ENCODE measurements at regions not wholly inside any gene's neighbourhood (a gene's known extent, or its start where the extent isn't known, plus 50 kb on each side); places are given as distances from the start of the nearest gene placed in this dataset.
"Not testable (repeated sequence)": the region's sequence is repeated elsewhere in the genome, so short reads cannot be mapped to it uniquely, and the experiment has no call there.

GRCh38 chr1:191448279-191448678, 710.0 kb upstream of the RGS18 start:
- H3K4me1 Mint-ChIP-seq; H3K4me3 Mint-ChIP-seq; H3K27ac Mint-ChIP-seq; POLR2A ChIA-PET; ATAC-seq; H3K27me3 Mint-ChIP-seq (ENCODE audit: low read depth); H3K36me3 Mint-ChIP-seq; DNase-seq (ENCODE audit: low spot score); CTCF ChIA-PET: not testable (repeated sequence)
- peaks cover 22% of the 10 kb centered on the region for H3K9me3 Mint-ChIP-seq

DNA sequence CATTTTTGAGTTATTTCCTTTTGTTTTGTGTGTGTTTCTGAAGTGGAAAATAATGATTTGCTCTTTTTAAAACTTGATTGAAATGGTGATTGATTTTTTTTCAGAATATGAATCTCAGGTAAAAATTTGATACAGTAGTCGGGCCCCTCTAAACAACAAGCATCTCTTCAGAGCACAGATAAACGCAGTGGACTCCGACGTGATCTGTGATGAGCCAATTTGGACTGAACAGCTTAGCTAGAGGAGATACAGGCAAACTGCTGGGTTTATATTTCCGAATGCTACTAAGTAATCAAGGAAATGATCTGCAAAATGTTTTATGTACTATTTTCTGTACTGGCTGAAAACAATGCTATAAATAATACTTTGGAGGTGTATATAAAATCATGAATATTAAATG, 705.7 kb upstream of the RGS18 start:
- H3K9me3 Mint-ChIP-seq, result peaks cover 14% of the 10 kb centered on the region
- CTCF ChIA-PET, result no interaction called here
- H3K27ac Mint-ChIP-seq, result no peak overlapping the region
- DNase-seq (ENCODE audit: low spot score) (no peak), ATAC-seq (no peak)
- H3K4me3 Mint-ChIP-seq, result no peak overlapping the region
- H3K4me1 Mint-ChIP-seq, result no peaks in the 10 kb centered on the region
- H3K36me3 Mint-ChIP-seq, result peaks cover 7% of the 10 kb centered on the region
- H3K27me3 Mint-ChIP-seq (ENCODE audit: low read depth), result no peaks in the 10 kb centered on the region
- POLR2A ChIA-PET, result no interaction called here
- no peak for TF ChIP-seq NR3C1 (CRISPR knock-in tag; conservative IDR thresholded peaks at IDR 0.05; ENCODE audit: low read depth)
- TF ChIP-seq MLX (CRISPR knock-in tag; IDR thresholded peaks at IDR 0.05), result no peak
- TF ChIP-seq GRHL2 (CRISPR knock-in tag; IDR thresholded peaks at IDR 0.05; ENCODE audit: insufficient replicate concordance, severe bottlenecking), result no peak
- TF ChIP-seq PREB (CRISPR knock-in tag; IDR thresholded peaks at IDR 0.05; ENCODE audit: borderline replicate concordance), result no peak
- no peak for TF ChIP-seq ZNF317 (CRISPR knock-in tag; IDR thresholded peaks at IDR 0.05; ENCODE audit: borderline replicate concordance, low read depth)
- no peak for TF ChIP-seq ZMAT4 (CRISPR knock-in tag; IDR thresholded peaks at IDR 0.05)
- TF ChIP-seq ZNF138 (CRISPR knock-in tag; conservative IDR thresholded peaks at IDR 0.05), result no peak
- TF ChIP-seq ZBTB43 (CRISPR knock-in tag; IDR thresholded peaks at IDR 0.05), result no peak
- TF ChIP-seq NR1H2 (CRISPR knock-in tag; IDR thresholded peaks at IDR 0.05), result no peak
- no peak for TF ChIP-seq ZNF396 (CRISPR knock-in tag; IDR thresholded peaks at IDR 0.05; ENCODE audit: borderline replicate concordance)
- TF ChIP-seq GTF2I (CRISPR knock-in tag; conservative IDR thresholded peaks at IDR 0.05), result no peak
- no peak for TF ChIP-seq RELA (CRISPR knock-in tag; IDR thresholded peaks at IDR 0.05; ENCODE audit: borderline replicate concordance)
- TF ChIP-seq HMGA2 (CRISPR knock-in tag; IDR thresholded peaks at IDR 0.05), result no peak
- no peak for TF ChIP-seq FOXK1 (CRISPR knock-in tag; IDR thresholded peaks at IDR 0.05)
- no peak for TF ChIP-seq FOXP1 (CRISPR knock-in tag; IDR thresholded peaks at IDR 0.05; ENCODE audit: borderline replicate concordance)
- no peak for TF ChIP-seq ARID4B (CRISPR knock-in tag; IDR thresholded peaks at IDR 0.05; ENCODE audit: borderline replicate concordance)
- TF ChIP-seq, protein P1, sequence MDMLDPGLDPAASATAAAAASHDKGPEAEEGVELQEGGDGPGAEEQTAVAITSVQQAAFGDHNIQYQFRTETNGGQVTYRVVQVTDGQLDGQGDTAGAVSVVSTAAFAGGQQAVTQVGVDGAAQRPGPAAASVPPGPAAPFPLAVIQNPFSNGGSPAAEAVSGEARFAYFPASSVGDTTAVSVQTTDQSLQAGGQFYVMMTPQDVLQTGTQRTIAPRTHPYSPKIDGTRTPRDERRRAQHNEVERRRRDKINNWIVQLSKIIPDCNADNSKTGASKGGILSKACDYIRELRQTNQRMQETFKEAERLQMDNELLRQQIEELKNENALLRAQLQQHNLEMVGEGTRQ (CRISPR knock-in tag; IDR thresholded peaks at IDR 0.05), result no peak
- TF ChIP-seq, protein P2, sequence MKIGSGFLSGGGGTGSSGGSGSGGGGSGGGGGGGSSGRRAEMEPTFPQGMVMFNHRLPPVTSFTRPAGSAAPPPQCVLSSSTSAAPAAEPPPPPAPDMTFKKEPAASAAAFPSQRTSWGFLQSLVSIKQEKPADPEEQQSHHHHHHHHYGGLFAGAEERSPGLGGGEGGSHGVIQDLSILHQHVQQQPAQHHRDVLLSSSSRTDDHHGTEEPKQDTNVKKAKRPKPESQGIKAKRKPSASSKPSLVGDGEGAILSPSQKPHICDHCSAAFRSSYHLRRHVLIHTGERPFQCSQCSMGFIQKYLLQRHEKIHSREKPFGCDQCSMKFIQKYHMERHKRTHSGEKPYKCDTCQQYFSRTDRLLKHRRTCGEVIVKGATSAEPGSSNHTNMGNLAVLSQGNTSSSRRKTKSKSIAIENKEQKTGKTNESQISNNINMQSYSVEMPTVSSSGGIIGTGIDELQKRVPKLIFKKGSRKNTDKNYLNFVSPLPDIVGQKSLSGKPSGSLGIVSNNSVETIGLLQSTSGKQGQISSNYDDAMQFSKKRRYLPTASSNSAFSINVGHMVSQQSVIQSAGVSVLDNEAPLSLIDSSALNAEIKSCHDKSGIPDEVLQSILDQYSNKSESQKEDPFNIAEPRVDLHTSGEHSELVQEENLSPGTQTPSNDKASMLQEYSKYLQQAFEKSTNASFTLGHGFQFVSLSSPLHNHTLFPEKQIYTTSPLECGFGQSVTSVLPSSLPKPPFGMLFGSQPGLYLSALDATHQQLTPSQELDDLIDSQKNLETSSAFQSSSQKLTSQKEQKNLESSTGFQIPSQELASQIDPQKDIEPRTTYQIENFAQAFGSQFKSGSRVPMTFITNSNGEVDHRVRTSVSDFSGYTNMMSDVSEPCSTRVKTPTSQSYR (CRISPR knock-in tag; IDR thresholded peaks at IDR 0.05), result no peak
- TF ChIP-seq AFF4 (CRISPR knock-in tag; IDR thresholded peaks at IDR 0.05; ENCODE audit: borderline replicate concordance), result no peak
